GM20000 (cell line): ENCODE measurements at regions not wholly inside any gene's neighbourhood (a gene's known extent, or its start where the extent isn't known, plus 50 kb on each side); places are given as distances from the start of the nearest gene placed in this dataset.

Experiments used
- DNase-seq: peaks from one replicate; pipeline ENCODE4 v3.0.0; 2012; ENCODE audit warnings: low spot score
- CTCF ChIP-seq: IDR thresholded peaks from 2 replicates; pipeline ENCODE4 v1.5.1; 2012; ENCODE audit warnings: mild to moderate bottlenecking, control low read depth; ENCODE audit errors: extremely low read depth, missing control alignments

- DNase-seq: no peak
- TF ChIP-seq CTCF: no peak
These were observed 63.5 kb upstream of the PITRM1 start for GRCh38 chr10:3235996-3236510.

GRCh38 chr10:3235395-3235794 lies 62.8 kb upstream of the PITRM1 start:
- TF ChIP-seq CTCF: no peak
- no peak for DNase-seq

- no peak for DNase-seq
- TF ChIP-seq CTCF: no peak
These were observed 61.0 kb upstream of the PITRM1 start for GRCh38 chr10:3233486-3233990.

- TF ChIP-seq CTCF: no peak
- no peak for DNase-seq
These were observed 59.6 kb upstream of the PITRM1 start for GRCh38 chr10:3231951-3232730.

GRCh38 chr10:3229815-3230214 lies 57.2 kb upstream of the PITRM1 start:
- no peak for TF ChIP-seq CTCF
- DNase-seq: no peak

GRCh38 chr10:3228629-3228945 lies 56.0 kb upstream of the PITRM1 start:
- no peak for TF ChIP-seq CTCF
- no peak for DNase-seq

GRCh38 chr10:3226960-3227744 lies 54.6 kb upstream of the PITRM1 start:
- TF ChIP-seq CTCF: no peak
- DNase-seq: no peak
